ENCODE measurements at regions not wholly inside any gene's neighbourhood (a gene's known extent, or its start where the extent isn't known, plus 50 kb on each side); places are given as distances from the start of the nearest gene placed in this dataset.

GRCh38 chr5:56369361-56369811 lies 136.3 kb upstream of the ANKRD55 start:
- FAIRE-seq = no peak
- no peak for DNase-seq (ENCODE audit: low spot score in 2 of 2)

- no peak for DNase-seq (ENCODE audit: low spot score in 2 of 2)
- no peak for FAIRE-seq
Measured at GRCh38 chr5:56367748-56368147, 134.6 kb upstream of the ANKRD55 start.

GRCh38 chr5:56366986-56367385 lies 133.9 kb upstream of the ANKRD55 start:
- FAIRE-seq = no peak
- no peak for DNase-seq (ENCODE audit: low spot score in 2 of 2)

- FAIRE-seq (no peak), DNase-seq (ENCODE audit: low spot score in 2 of 2) (no peak)
Measured at GRCh38 chr5:56361398-56361797, 128.3 kb upstream of the ANKRD55 start.

GRCh38 chr5:56360816-56361215 lies 127.7 kb upstream of the ANKRD55 start:
- DNase-seq (ENCODE audit: low spot score in 2 of 2) = no peak
- FAIRE-seq = no peak

- DNase-seq (ENCODE audit: low spot score in 2 of 2) = no peak
- FAIRE-seq = no peak
Measured at GRCh38 chr5:56359809-56360685, 126.9 kb upstream of the ANKRD55 start.

GRCh38 chr5:56358703-56359681 lies 125.9 kb upstream of the ANKRD55 start:
- no peak for DNase-seq (ENCODE audit: low spot score in 2 of 2)
- no peak for FAIRE-seq

- no peak for FAIRE-seq
- no peak for DNase-seq (ENCODE audit: low spot score in 2 of 2)
Measured at GRCh38 chr5:56358046-56358445, 124.9 kb upstream of the ANKRD55 start.

GRCh38 chr5:56357426-56357825 lies 124.3 kb upstream of the ANKRD55 start:
- DNase-seq (ENCODE audit: low spot score in 2 of 2) (no peak), FAIRE-seq (no peak)

GRCh38 chr5:56356836-56357160 lies 123.7 kb upstream of the ANKRD55 start:
- DNase-seq (ENCODE audit: low spot score in 2 of 2) (no peak), FAIRE-seq (no peak)

GRCh38 chr5:56356121-56356835 lies 123.1 kb upstream of the ANKRD55 start:
- no peak for FAIRE-seq
- no peak for DNase-seq (ENCODE audit: low spot score in 2 of 2)

- no peak for FAIRE-seq
- DNase-seq (ENCODE audit: low spot score in 2 of 2) = no peak
Measured at GRCh38 chr5:56354836-56355235, 121.7 kb upstream of the ANKRD55 start.

- FAIRE-seq = no peak
Measured at GRCh38 chr5:56352808-56353590, 119.9 kb upstream of the ANKRD55 start.

GRCh38 chr5:56350597-56351170 lies 117.6 kb upstream of the ANKRD55 start:
- no peak for FAIRE-seq
- DNase-seq (ENCODE audit: low spot score in 2 of 2) = peak in 1 of 2 donors; percentile 44

More at GRCh38 chr5:56352808-56353590, 119.9 kb upstream of the ANKRD55 start:
- DNase-seq (ENCODE audit: low spot score in 2 of 2) = no peak

- DNase-seq (ENCODE audit: low spot score in 2 of 2) (no peak), FAIRE-seq (no peak)
Measured at GRCh38 chr5:56350011-56350596, 117.0 kb upstream of the ANKRD55 start.

- FAIRE-seq = no peak
- DNase-seq (ENCODE audit: low spot score in 2 of 2) = no peak
Measured at GRCh38 chr5:56349461-56349860, 116.3 kb upstream of the ANKRD55 start.

GRCh38 chr5:56346741-56347535 lies 113.8 kb upstream of the ANKRD55 start:
- no peak for FAIRE-seq
- DNase-seq (ENCODE audit: low spot score in 2 of 2) = no peak

GRCh38 chr5:56346044-56346710 lies 113.0 kb upstream of the ANKRD55 start:
- no peak for DNase-seq (ENCODE audit: low spot score in 2 of 2)

More at GRCh38 chr5:56346044-56346710, 113.0 kb upstream of the ANKRD55 start:
- no peak for FAIRE-seq
